ENCODE measurements at regions not wholly inside any gene's neighbourhood (a gene's known extent, or its start where the extent isn't known, plus 50 kb on each side); places are given as distances from the start of the nearest gene placed in this dataset.

- DNase-seq (ENCODE audit: low spot score in 2 of 2, unreplicated experiment in 2 of 2): no peak
- Mint-ChIP-seq H3K4me3 (no peak overlapping the region), H3K9me3 (peaks cover 20% of the 10 kb centered on the region), H3K36me3 (no peaks in the 10 kb centered on the region), H3K27me3 (ENCODE audit: low read depth) (peaks cover 2% of the 10 kb centered on the region), H3K27ac (no peak overlapping the region), H3K4me1 (peaks cover 10% of the 10 kb centered on the region)
- TF ChIP-seq, protein P1, sequence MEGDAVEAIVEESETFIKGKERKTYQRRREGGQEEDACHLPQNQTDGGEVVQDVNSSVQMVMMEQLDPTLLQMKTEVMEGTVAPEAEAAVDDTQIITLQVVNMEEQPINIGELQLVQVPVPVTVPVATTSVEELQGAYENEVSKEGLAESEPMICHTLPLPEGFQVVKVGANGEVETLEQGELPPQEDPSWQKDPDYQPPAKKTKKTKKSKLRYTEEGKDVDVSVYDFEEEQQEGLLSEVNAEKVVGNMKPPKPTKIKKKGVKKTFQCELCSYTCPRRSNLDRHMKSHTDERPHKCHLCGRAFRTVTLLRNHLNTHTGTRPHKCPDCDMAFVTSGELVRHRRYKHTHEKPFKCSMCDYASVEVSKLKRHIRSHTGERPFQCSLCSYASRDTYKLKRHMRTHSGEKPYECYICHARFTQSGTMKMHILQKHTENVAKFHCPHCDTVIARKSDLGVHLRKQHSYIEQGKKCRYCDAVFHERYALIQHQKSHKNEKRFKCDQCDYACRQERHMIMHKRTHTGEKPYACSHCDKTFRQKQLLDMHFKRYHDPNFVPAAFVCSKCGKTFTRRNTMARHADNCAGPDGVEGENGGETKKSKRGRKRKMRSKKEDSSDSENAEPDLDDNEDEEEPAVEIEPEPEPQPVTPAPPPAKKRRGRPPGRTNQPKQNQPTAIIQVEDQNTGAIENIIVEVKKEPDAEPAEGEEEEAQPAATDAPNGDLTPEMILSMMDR (IDR thresholded peaks at IDR 0.05; ENCODE audit: unreplicated experiment): no peak
Observed at GRCh38 chrX:720825-721224, 90.2 kb downstream of the SHOX start.

- Mint-ChIP-seq H3K36me3 (no peaks in the 10 kb centered on the region), H3K27ac (no peak overlapping the region), H3K4me1 (peaks cover 10% of the 10 kb centered on the region), H3K4me3 (no peak overlapping the region), H3K9me3 (peaks cover 17% of the 10 kb centered on the region), H3K27me3 (ENCODE audit: low read depth) (peaks cover 6% of the 10 kb centered on the region)
- DNase-seq (ENCODE audit: low spot score in 2 of 2, unreplicated experiment in 2 of 2): no peak
- TF ChIP-seq, protein P1 (IDR thresholded peaks at IDR 0.05; ENCODE audit: unreplicated experiment): no peak
Observed at GRCh38 chrX:720250-720649, 89.7 kb downstream of the SHOX start.

- H3K27ac Mint-ChIP-seq: no peak overlapping the region
- no peak for DNase-seq (ENCODE audit: low spot score in 2 of 2, unreplicated experiment in 2 of 2)
- no peaks in the 10 kb centered on the region for H3K36me3 Mint-ChIP-seq
- H3K9me3 Mint-ChIP-seq: peaks cover 14% of the 10 kb centered on the region
- H3K27me3 Mint-ChIP-seq (ENCODE audit: low read depth): peaks cover 6% of the 10 kb centered on the region
- H3K4me1 Mint-ChIP-seq: peaks cover 10% of the 10 kb centered on the region
- H3K4me3 Mint-ChIP-seq: no peak overlapping the region
- TF ChIP-seq, protein P1 (IDR thresholded peaks at IDR 0.05; ENCODE audit: unreplicated experiment): no peak
Observed at GRCh38 chrX:716136-716535, 85.5 kb downstream of the SHOX start.

DNA sequence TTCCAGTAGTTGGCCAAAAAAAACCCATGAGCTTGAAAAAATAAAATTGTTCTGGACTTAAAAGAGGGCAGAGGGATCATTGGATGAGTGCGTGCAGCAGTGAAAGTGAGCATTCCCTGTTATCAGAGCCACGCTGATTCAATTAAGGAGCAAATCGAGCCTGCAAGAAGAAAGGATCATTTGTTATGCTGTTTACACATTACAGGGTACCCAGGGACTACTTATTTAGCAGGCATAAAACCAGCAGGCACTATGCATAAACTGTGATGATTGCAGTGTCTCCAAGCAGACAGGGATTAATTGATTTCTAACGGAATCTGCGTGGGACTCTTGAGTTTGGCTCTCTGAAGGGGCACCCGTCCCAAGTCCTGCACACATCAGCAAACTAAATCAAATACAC is 83.5 kb downstream of the SHOX start:
- no peak overlapping the region for H3K27ac Mint-ChIP-seq
- H3K27me3 Mint-ChIP-seq (ENCODE audit: low read depth): peaks cover 6% of the 10 kb centered on the region
- peaks cover 23% of the 10 kb centered on the region for H3K9me3 Mint-ChIP-seq
- no peaks in the 10 kb centered on the region for H3K4me1 Mint-ChIP-seq
- H3K36me3 Mint-ChIP-seq: no peaks in the 10 kb centered on the region
- no peak overlapping the region for H3K4me3 Mint-ChIP-seq
- TF ChIP-seq, protein P1 (IDR thresholded peaks at IDR 0.05; ENCODE audit: unreplicated experiment): no peak
- no peak for DNase-seq (ENCODE audit: low spot score in 2 of 2, unreplicated experiment in 2 of 2)
